ENCODE measurements at regions not wholly inside any gene's neighbourhood (a gene's known extent, or its start where the extent isn't known, plus 50 kb on each side); places are given as distances from the start of the nearest gene placed in this dataset.
"Not testable (repeated sequence)": the region's sequence is repeated elsewhere in the genome, so short reads cannot be mapped to it uniquely, and the experiment has no call there.

DNA sequence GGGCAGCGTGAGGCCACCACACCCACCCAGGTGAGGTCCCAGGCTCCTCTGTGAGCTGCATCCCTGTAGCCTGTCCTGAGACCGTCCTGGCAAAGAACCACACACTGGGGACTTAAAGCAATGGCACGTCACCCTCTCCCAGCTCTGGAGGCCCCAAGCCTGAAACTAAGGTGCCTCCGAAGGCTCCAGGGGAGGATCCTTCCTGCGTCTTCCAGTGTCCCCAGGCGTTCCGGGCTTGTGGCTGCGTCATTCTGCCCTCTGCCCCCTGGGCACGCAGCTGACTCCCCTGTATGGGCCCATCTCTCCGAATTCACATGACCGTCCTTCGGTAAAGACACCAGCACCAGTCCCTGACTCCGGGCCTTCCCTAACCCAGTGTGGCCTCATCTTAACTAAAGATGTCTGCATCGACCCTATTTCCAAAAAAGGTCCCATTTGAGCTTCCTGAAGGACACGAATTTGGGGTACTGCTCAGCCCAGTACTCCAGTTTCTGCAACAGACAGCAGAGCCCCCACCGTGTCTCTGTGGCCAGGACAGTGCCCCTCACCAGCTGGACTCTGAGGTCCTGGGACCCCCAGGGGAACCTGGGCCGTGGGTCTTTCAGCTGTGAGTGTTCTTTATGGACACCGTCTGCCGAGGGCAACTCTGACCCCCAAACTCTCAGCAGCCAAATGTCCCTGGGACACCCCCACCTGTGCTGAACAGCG lies 75.2 kb upstream of the CTDP1 start:
- Histone ChIP-seq H3K9me3 (replicated peaks; ENCODE audit: control insufficient read depth, low read depth, low read length) (no peaks in the 10 kb centered on the region), H3K27ac (ENCODE audit: low read length) (no peak overlapping the region), H3K4me3 (ENCODE audit: low read length) (no peak overlapping the region), H3K27me3 (ENCODE audit: control insufficient read depth, insufficient read depth, low read length) (peaks cover 15% of the 10 kb centered on the region), H3K36me3 (ENCODE audit: control insufficient read depth, insufficient read depth, low read length) (no peaks in the 10 kb centered on the region), H3K4me1 (ENCODE audit: control insufficient read depth, insufficient read depth, low read length) (peaks cover 19% of the 10 kb centered on the region)
- WGBS (ENCODE audit: insufficient coverage) = 92% methylated on average over 19 of the region's 20 CpGs
- no peak for DNase-seq

DNA sequence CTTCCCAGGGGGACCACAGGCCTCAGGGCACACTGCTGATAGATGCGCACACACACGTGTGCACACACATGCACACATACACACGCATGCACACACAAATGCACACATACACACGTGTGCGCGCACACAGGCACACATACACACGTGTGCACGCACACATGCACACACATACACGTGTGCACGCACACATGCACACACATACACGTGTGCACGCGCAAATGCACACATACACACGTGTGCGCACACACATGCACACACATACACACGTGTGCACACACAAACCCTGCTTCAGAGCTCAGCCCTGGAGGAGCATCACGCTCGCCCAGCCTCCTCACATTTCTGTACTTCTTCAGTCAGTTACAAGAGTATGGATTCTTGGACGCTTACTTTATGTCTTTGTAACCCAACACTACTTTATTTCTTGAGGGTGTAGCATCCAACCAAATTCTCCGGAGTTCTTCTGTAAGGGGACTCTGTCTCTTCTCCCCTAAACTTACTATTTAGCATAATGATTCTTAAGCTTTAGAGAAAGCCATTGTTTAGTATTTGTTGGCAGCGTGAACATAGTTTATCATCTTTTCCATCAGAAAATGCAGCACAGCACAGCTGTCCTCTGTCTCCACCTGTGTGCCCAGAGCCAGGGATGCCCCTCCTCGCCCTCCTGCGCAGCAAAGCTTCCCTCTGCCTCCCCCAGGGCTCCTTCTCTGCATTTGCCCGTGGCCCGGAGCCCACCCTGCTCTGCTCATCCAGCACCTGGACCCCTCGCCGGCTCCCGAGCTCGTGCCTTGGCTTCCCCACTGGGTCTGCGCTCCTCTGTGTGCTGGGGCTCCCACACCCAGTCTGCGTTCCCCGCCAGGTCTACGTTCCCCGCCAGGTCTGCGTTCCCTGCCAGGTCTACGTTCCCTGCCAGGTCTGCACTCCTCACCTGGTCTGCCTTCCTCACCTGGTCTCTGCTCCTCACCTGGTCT lies 74.4 kb upstream of the CTDP1 start:
- Histone ChIP-seq H3K36me3 (ENCODE audit: control insufficient read depth, insufficient read depth, low read length) (no peaks in the 10 kb centered on the region), H3K27ac (ENCODE audit: low read length) (no peak overlapping the region), H3K4me3 (ENCODE audit: low read length) (no peak overlapping the region), H3K27me3 (ENCODE audit: control insufficient read depth, insufficient read depth, low read length) (peaks cover 14% of the 10 kb centered on the region), H3K9me3 (replicated peaks; ENCODE audit: control insufficient read depth, low read depth, low read length) (no peaks in the 10 kb centered on the region), H3K4me1 (ENCODE audit: control insufficient read depth, insufficient read depth, low read length) (peaks cover 15% of the 10 kb centered on the region)
- DNase-seq = peak; percentile 76
- 61% methylated on average over 31 of the region's 36 CpGs for WGBS (ENCODE audit: insufficient coverage)

- not testable (repeated sequence) for H3K9me3 ChIP-seq (replicated peaks; ENCODE audit: control insufficient read depth, low read depth, low read length); H3K36me3 ChIP-seq (ENCODE audit: control insufficient read depth, insufficient read depth, low read length); H3K27ac ChIP-seq (ENCODE audit: low read length); DNase-seq; H3K4me3 ChIP-seq (ENCODE audit: low read length)
- H3K4me1 ChIP-seq (ENCODE audit: control insufficient read depth, insufficient read depth, low read length) = peaks cover 15% of the 10 kb centered on the region
- 88% methylated on average over 13 of the region's 13 CpGs for WGBS (ENCODE audit: insufficient coverage)
- H3K27me3 ChIP-seq (ENCODE audit: control insufficient read depth, insufficient read depth, low read length) = peaks cover 12% of the 10 kb centered on the region
Measured at GRCh38 chr18:79606071-79606470, 73.5 kb upstream of the CTDP1 start.

DNA sequence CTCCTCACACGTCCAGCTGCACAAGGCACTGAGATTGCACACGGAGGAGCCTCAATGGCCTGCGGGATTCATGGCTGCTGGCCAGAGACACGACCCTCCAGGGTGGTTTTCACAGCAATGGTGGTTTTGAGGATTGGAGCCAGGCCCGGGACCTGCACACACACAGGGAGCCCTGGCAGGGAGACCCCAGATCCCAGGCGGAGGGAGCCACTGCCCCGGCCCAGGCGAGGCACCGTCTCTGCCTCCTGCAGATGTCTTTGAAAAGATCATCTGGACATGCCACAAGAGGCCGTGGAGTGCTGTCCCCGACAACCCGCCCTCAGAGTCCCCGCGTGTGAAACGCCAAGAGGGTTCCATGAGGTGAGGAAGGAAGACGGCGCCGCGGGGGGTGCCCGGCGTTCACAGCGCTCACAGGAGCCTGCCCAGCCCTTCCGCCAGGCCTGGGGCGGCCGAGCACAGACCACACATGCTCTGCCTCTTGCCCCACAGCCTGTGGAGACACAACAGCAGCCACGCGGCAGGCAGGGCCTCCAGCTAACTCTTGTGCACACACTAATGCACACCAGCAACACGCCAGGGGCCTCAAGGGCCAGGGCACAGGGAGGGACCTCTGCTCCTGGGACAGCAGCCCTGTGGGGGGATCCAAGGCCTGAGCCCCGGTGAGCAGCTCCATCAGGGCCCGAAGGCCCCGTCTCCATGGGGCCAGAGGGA lies 72.8 kb upstream of the CTDP1 start:
- 76% methylated on average over 23 of the region's 31 CpGs for WGBS (ENCODE audit: insufficient coverage)
- Histone ChIP-seq H3K4me3 (ENCODE audit: low read length) (no peak overlapping the region), H3K36me3 (ENCODE audit: control insufficient read depth, insufficient read depth, low read length) (no peaks in the 10 kb centered on the region), H3K9me3 (replicated peaks; ENCODE audit: control insufficient read depth, low read depth, low read length) (no peaks in the 10 kb centered on the region), H3K27me3 (ENCODE audit: control insufficient read depth, insufficient read depth, low read length) (peaks cover 12% of the 10 kb centered on the region), H3K4me1 (ENCODE audit: control insufficient read depth, insufficient read depth, low read length) (peaks cover 18% of the 10 kb centered on the region), H3K27ac (ENCODE audit: low read length) (no peak overlapping the region)
- no peak for DNase-seq

DNA sequence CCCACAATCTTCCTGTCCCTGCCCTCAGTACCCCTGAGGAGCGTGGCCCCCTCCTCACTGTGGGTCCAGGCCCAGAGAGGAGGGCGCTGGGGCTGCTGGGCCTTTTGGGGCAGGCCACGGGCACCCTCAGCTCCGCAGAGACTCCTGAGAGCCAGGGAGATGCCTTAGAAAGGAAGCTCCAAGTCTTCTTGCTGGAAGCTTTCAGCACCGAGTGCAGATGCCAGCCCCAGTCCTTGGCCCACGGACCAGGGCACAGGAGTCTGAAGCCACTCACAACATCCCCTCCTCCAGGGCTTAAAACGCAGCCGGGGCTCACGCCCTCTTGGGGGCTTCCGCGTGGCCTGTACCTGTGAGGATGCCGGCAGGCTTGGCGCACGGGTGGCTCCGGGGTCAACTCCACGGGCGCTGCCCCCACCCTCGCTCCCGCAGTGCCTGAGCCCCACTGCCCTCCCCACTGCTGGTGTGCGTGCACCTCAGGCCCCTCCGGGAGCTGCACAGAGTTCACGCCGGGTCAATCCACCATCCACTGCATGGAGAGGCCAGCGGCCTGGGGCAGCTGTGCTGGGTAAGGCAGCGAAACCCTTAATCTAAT lies 72.1 kb upstream of the CTDP1 start:
- H3K36me3 ChIP-seq (ENCODE audit: control insufficient read depth, insufficient read depth, low read length) = no peaks in the 10 kb centered on the region
- WGBS (ENCODE audit: insufficient coverage) = 79% methylated on average over 23 of the region's 25 CpGs
- H3K27me3 ChIP-seq (ENCODE audit: control insufficient read depth, insufficient read depth, low read length) = peaks cover 12% of the 10 kb centered on the region
- H3K4me1 ChIP-seq (ENCODE audit: control insufficient read depth, insufficient read depth, low read length) = peaks cover 17% of the 10 kb centered on the region
- no peak overlapping the region for H3K4me3 ChIP-seq (ENCODE audit: low read length)
- H3K9me3 ChIP-seq (replicated peaks; ENCODE audit: control insufficient read depth, low read depth, low read length) = no peaks in the 10 kb centered on the region
- no peak overlapping the region for H3K27ac ChIP-seq (ENCODE audit: low read length)
- no peak for DNase-seq

- Histone ChIP-seq H3K9me3 (replicated peaks; ENCODE audit: control insufficient read depth, low read depth, low read length) (no peaks in the 10 kb centered on the region), H3K27ac (ENCODE audit: low read length) (no peak overlapping the region), H3K36me3 (ENCODE audit: control insufficient read depth, insufficient read depth, low read length) (no peaks in the 10 kb centered on the region), H3K4me1 (ENCODE audit: control insufficient read depth, insufficient read depth, low read length) (peaks cover 13% of the 10 kb centered on the region), H3K27me3 (ENCODE audit: control insufficient read depth, insufficient read depth, low read length) (peaks cover 12% of the 10 kb centered on the region), H3K4me3 (ENCODE audit: low read length) (no peak overlapping the region)
- 64% methylated on average over 6 of the region's 9 CpGs for WGBS (ENCODE audit: insufficient coverage)
- DNase-seq = peak; percentile 32
Measured at GRCh38 chr18:79608069-79608468, 71.5 kb upstream of the CTDP1 start.

- no peak for DNase-seq
- WGBS (ENCODE audit: insufficient coverage) = 64% methylated on average over 18 of the region's 18 CpGs
Measured at GRCh38 chr18:79608535-79608934, 71.1 kb upstream of the CTDP1 start.

DNA sequence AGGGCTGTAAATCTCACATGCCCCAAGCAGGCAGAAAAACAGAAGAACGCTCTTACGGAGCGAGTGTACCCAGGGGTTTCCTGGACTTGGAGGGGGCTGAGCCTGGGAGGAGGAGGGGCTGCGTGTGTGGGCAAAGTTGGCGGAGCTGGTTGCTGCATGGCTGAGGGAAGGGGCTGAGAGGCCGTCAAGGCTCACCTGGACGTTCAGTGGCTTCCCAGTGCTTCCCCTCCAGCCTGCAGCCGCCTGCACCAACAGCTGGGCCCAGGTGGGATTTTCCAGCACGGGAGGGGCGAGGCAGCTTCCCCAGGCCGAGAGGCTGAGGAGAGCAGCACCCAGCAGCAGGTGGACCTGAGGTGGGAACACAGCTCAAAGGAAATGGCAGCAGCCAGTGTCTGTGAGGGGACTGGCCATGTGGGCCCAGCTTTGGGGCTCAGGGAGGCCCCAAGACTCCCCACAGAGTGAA lies 70.6 kb upstream of the CTDP1 start:
- H3K27me3 ChIP-seq (ENCODE audit: control insufficient read depth, insufficient read depth, low read length) = peaks cover 15% of the 10 kb centered on the region
- DNase-seq = no peak
- H3K4me1 ChIP-seq (ENCODE audit: control insufficient read depth, insufficient read depth, low read length) = peaks cover 8% of the 10 kb centered on the region
- no peaks in the 10 kb centered on the region for H3K9me3 ChIP-seq (replicated peaks; ENCODE audit: control insufficient read depth, low read depth, low read length)
- no peaks in the 10 kb centered on the region for H3K36me3 ChIP-seq (ENCODE audit: control insufficient read depth, insufficient read depth, low read length)
- 57% methylated on average over 11 of the region's 11 CpGs for WGBS (ENCODE audit: insufficient coverage)
- no peak overlapping the region for H3K4me3 ChIP-seq (ENCODE audit: low read length)
- H3K27ac ChIP-seq (ENCODE audit: low read length) = no peak overlapping the region

More at GRCh38 chr18:79608535-79608934, 71.1 kb upstream of the CTDP1 start:
- Histone ChIP-seq H3K4me3 (ENCODE audit: low read length) (no peak overlapping the region), H3K27me3 (ENCODE audit: control insufficient read depth, insufficient read depth, low read length) (peaks cover 13% of the 10 kb centered on the region), H3K4me1 (ENCODE audit: control insufficient read depth, insufficient read depth, low read length) (peaks cover 8% of the 10 kb centered on the region), H3K9me3 (replicated peaks; ENCODE audit: control insufficient read depth, low read depth, low read length) (no peaks in the 10 kb centered on the region), H3K27ac (ENCODE audit: low read length) (no peak overlapping the region), H3K36me3 (ENCODE audit: control insufficient read depth, insufficient read depth, low read length) (no peaks in the 10 kb centered on the region)

GRCh38 chr18:79609841-79610281 lies 69.7 kb upstream of the CTDP1 start:
- DNase-seq = no peak
- Histone ChIP-seq H3K4me1 (ENCODE audit: control insufficient read depth, insufficient read depth, low read length) (peaks cover 8% of the 10 kb centered on the region), H3K27ac (ENCODE audit: low read length) (no peak overlapping the region), H3K9me3 (replicated peaks; ENCODE audit: control insufficient read depth, low read depth, low read length) (no peaks in the 10 kb centered on the region), H3K27me3 (ENCODE audit: control insufficient read depth, insufficient read depth, low read length) (peaks cover 22% of the 10 kb centered on the region), H3K36me3 (ENCODE audit: control insufficient read depth, insufficient read depth, low read length) (no peaks in the 10 kb centered on the region), H3K4me3 (ENCODE audit: low read length) (no peak overlapping the region)
- WGBS (ENCODE audit: insufficient coverage) = 93% methylated on average over 9 of the region's 16 CpGs
